Endometrial microvascular endothelial cells (primary cell): ENCODE measurements at regions not wholly inside any gene's neighbourhood (a gene's known extent, or its start where the extent isn't known, plus 50 kb on each side); places are given as distances from the start of the nearest gene placed in this dataset.

Experiments
- in situ Hi-C: cut with HindIII; loops from 2 replicates; pipeline ENCODE4 v1.10.0; 2017; ENCODE audit warnings: low sequenced_read_pairs, low pct_unique_long_range_greater_than_20kb; ENCODE audit errors: inconsistent ontology term

- in situ Hi-C loops, result loop anchor here (10.0 kb wide), 1 partner anchor 128 kb away; no protein-coding TSS in a partner anchor
These were observed 170.1 kb upstream of the HAAO start for GRCh38 chr2:42962508-42962953.

GRCh38 chr2:42961961-42962360, 169.6 kb upstream of the HAAO start:
- in situ Hi-C loops, result loop anchor here (10.0 kb wide), 1 partner anchor 127 kb away; no protein-coding TSS in a partner anchor

- in situ Hi-C loops, result loop anchor here (10.0 kb wide), 1 partner anchor 127 kb away; no protein-coding TSS in a partner anchor
These were observed 169.0 kb upstream of the HAAO start for GRCh38 chr2:42961385-42961811.

- in situ Hi-C loops, result loop anchor here (10.0 kb wide), 1 partner anchor 126 kb away; no protein-coding TSS in a partner anchor
These were observed 168.4 kb upstream of the HAAO start for GRCh38 chr2:42960842-42961180.

GRCh38 chr2:42960002-42960841, 167.8 kb upstream of the HAAO start:
- in situ Hi-C loops, result loop anchor here (10.0 kb wide), 1 partner anchor 125 kb away; no protein-coding TSS in a partner anchor

GRCh38 chr2:42959234-42960001, 167.0 kb upstream of the HAAO start:
- in situ Hi-C loops, result loop anchor here (10.0 kb wide), 1 partner anchor 125 kb away; no protein-coding TSS in a partner anchor

GRCh38 chr2:42958741-42959233, 166.4 kb upstream of the HAAO start:
- in situ Hi-C loops, result no loop called here

GRCh38 chr2:42957861-42958301, 165.5 kb upstream of the HAAO start:
- in situ Hi-C loops, result no loop called here

- in situ Hi-C loops, result no loop called here
These were observed 164.9 kb upstream of the HAAO start for GRCh38 chr2:42957109-42957860.

- in situ Hi-C loops, result no loop called here
These were observed 162.0 kb upstream of the HAAO start for GRCh38 chr2:42954227-42954962.

- in situ Hi-C loops, result no loop called here
These were observed 160.8 kb upstream of the HAAO start for GRCh38 chr2:42953216-42953615.

GRCh38 chr2:42951263-42951938, 159.0 kb upstream of the HAAO start:
- in situ Hi-C loops, result no loop called here

GRCh38 chr2:42949125-42949524, 156.7 kb upstream of the HAAO start:
- in situ Hi-C loops, result no loop called here

- in situ Hi-C loops, result no loop called here
These were observed 155.6 kb upstream of the HAAO start for GRCh38 chr2:42947809-42948600.

- in situ Hi-C loops, result no loop called here
These were observed 152.5 kb upstream of the HAAO start for GRCh38 chr2:42944779-42945415.

- in situ Hi-C loops, result no loop called here
These were observed 150.7 kb upstream of the HAAO start for GRCh38 chr2:42942990-42943493.
